NCI-H510A (cell line): ENCODE measurements at regions not wholly inside any gene's neighbourhood (a gene's known extent, or its start where the extent isn't known, plus 50 kb on each side); places are given as distances from the start of the nearest gene placed in this dataset.
"Not testable (repeated sequence)": the region's sequence is repeated elsewhere in the genome, so short reads cannot be mapped to it uniquely, and the experiment has no call there.

Source experiments
- DNase-seq: peaks from one replicate; lab custom pipeline; 2025; lab: John Stamatoyannopoulos, UW

GRCh38 chr2:234693191-234693590, 196.3 kb upstream of the ARL4C start:
- not testable (repeated sequence) for DNase-seq

- DNase-seq, result no peak
These were observed 195.4 kb upstream of the ARL4C start for GRCh38 chr2:234691968-234692955.

- no peak for DNase-seq
These were observed 194.3 kb upstream of the ARL4C start for GRCh38 chr2:234691214-234691575.

- no peak for DNase-seq
These were observed 193.8 kb upstream of the ARL4C start for GRCh38 chr2:234690569-234691213.

- no peak for DNase-seq
These were observed 193.1 kb upstream of the ARL4C start for GRCh38 chr2:234689911-234690379.

- DNase-seq, result no peak
These were observed 191.0 kb upstream of the ARL4C start for GRCh38 chr2:234687718-234688475.

GRCh38 chr2:234686088-234686890, 189.4 kb upstream of the ARL4C start:
- DNase-seq, result no peak

GRCh38 chr2:234684466-234684865, 187.6 kb upstream of the ARL4C start:
- no peak for DNase-seq

GRCh38 chr2:234683950-234684349, 187.1 kb upstream of the ARL4C start:
- no peak for DNase-seq

GRCh38 chr2:234682492-234683228, 185.8 kb upstream of the ARL4C start:
- DNase-seq, result no peak

GRCh38 chr2:234680688-234681619, 184.1 kb upstream of the ARL4C start:
- no peak for DNase-seq

GRCh38 chr2:234679741-234680687, 183.1 kb upstream of the ARL4C start:
- no peak for DNase-seq

- no peak for DNase-seq
These were observed 182.4 kb upstream of the ARL4C start for GRCh38 chr2:234679301-234679740.

- no peak for DNase-seq
These were observed 181.8 kb upstream of the ARL4C start for GRCh38 chr2:234678711-234679110.

- DNase-seq, result no peak
These were observed 181.1 kb upstream of the ARL4C start for GRCh38 chr2:234677758-234678538.

- no peak for DNase-seq
These were observed 180.0 kb upstream of the ARL4C start for GRCh38 chr2:234676783-234677450.
